ENCODE measurements at regions not wholly inside any gene's neighbourhood (a gene's known extent, or its start where the extent isn't known, plus 50 kb on each side); places are given as distances from the start of the nearest gene placed in this dataset.

- DNase-seq (ENCODE audit: low read depth) = no peak
Observed at GRCh38 chr17:70230850-70231640, 61.7 kb downstream of the KCNJ2 start.

DNA sequence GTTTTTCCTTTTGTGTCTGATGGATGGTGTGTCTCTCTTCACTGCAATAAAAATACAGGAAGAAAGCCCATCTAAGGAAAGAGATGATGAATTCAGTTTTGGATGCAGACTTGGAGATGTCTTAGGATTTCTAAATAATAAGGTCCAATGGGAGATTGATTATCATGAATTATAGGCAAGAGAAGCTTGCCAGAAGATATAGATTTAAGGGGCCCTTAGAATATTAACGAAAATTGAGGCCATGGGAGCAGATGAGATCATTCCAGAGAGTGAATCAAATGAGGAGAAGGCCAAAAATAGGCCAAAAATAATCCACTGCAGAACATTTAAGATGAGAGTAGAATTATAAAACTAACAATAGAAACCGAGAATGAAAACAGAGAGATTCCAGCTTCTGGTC is 63.1 kb downstream of the KCNJ2 start:
- no peak for DNase-seq (ENCODE audit: low read depth)

DNA sequence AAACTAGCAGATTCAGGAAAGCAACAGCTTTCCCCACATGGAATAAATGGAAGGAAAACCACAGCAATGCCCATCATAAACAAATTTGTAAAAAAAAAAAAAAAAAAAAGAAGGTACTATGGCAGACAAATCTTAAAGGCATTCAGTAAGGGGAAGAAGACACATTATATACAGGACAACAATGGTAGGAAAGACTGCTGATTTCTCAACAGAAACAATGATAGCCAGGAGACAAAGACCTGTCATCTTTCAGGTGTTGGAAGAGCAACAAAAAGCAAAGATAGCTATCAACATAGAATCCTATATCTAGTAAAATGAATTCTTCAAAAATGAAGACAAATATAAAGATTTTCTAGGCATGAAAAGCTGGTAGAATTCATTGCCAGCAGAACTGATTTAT is 65.9 kb downstream of the KCNJ2 start:
- no peak for DNase-seq (ENCODE audit: low read depth)

DNA sequence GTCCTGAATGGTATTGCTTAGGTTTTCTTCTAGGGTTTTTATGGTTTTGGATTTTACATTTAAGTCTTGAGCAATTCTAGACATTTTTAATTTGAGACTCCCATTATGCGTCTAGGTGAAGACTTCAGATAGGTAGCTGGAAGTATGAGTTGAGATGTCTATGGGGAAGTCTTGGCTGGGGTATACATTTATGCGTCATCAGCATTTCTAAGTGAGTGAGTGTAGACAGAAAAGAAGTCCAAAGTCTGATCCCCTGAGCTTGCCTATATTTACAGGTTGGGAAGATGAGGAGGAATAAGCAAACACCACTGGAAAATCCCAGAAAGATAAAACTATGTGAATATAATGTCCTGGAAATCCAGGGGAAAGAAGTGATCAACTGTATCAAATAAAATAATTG is 68.9 kb downstream of the KCNJ2 start:
- no peak for DNase-seq (ENCODE audit: low read depth)

DNA sequence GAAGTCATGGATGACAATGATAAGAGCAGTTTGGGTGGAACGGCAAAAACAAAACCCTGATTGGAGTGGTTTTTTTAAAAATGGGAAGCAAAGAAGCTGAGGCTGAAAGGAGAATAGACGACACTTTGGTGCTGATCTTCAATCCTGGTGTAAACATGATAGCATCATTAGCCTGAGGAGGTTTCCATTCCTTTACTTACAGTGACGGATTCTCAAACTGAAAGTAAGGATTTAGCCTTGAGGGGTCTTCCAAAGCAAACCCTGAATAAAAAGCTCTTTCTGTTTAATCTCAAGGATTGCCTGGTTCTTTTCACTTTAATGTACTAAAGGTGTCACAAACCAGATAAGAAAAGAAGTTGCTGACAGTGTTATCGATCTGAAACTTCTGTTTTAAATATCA is 69.3 kb downstream of the KCNJ2 start:
- DNase-seq (ENCODE audit: low read depth) = no peak

DNA sequence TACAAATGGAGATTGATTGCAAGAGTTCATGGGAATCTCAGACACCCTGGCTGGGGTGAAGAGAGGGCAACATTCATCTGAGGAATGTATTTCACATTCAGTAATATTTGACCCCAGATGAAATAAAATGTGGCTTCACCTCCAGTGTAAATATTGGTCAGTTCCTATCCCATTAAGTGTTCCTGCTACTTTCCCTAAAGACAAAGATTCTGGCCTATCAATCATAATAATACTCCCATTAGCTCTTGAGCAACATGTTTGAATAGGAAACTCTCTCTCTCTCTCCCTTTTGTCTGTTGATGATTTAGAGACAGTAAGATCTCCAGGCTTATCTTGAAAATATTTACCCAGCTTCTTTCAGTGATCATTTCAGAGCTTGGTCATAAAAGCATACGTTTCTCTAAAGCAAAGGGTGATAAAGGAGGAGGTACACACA is 70.1 kb downstream of the KCNJ2 start:
- no peak for DNase-seq (ENCODE audit: low read depth)

DNA sequence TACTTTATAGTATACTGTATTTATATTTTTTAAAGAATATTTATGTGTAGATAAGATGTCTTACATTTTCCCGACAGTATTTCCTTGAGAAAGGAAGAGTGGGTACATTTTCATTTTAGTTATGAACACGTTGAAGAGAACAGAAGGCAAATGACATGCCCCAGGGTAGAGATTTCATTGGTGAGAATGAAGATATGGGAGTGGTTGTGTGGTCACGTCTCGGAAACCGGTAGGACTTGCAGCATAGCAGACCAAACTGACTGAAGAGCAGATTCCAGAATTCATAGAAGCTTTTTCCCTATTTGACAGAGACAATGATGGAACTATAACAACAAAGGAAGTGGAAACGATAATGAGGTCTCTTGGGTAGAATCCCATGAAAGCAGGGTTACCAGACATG is 71.7 kb downstream of the KCNJ2 start:
- DNase-seq (ENCODE audit: low read depth) = no peak

DNA sequence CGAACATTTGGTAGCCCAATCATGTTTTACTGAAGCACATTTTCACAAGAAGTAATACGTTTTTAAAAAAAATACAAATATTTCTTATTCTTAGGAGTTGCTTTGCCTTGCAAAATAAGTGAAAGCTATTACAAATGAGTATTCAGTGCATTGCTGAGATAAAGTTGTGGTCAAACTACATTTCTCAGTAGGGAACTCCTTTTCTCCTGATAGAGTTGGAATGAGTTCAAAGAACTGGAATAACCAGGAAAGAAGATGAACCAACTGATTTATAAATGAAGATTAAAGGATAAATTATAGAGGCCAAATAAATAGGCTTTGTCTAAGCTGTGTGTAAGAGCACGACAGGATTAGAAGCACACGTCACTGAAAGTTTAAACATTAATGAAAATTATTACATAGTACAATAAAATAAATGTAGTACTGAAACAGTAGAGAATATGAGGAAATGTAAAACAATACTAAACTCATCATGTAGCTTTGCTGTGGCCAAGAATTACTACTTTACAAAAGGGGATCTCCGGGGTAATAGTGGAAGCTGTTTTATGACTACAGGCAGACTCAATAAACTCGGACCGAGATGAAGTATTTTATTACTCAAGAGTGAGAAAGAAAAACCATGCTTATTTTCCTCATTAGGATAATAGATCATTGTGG is 73.6 kb downstream of the KCNJ2 start:
- no peak for DNase-seq (ENCODE audit: low read depth)

- DNase-seq (ENCODE audit: low read depth) = no peak
Observed at GRCh38 chr17:70251706-70252105, 82.4 kb downstream of the KCNJ2 start.

- no peak for DNase-seq (ENCODE audit: low read depth)
Observed at GRCh38 chr17:70254735-70255460, 85.6 kb downstream of the KCNJ2 start.

GRCh38 chr17:70256751-70257150 is 87.4 kb downstream of the KCNJ2 start:
- DNase-seq (ENCODE audit: low read depth) = no peak

DNA sequence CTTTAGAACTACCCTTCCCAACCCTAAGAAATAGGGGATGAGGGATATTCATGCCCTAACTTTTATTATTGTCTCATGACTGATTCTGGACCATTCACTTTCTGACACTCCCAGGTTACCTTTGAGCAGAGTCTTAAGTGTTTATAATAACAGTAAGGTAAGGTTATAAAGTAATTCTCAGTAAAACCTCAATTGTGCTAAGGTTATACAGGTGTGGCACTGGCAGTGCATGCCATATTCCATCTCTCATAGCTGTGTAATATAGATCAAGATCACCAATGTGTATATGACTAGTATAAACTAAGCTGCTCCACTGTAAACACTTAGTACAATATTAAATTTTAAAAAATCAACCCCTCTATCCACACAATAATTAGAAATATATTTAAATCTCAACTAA is 89.1 kb downstream of the KCNJ2 start:
- DNase-seq (ENCODE audit: low read depth) = no peak

DNA sequence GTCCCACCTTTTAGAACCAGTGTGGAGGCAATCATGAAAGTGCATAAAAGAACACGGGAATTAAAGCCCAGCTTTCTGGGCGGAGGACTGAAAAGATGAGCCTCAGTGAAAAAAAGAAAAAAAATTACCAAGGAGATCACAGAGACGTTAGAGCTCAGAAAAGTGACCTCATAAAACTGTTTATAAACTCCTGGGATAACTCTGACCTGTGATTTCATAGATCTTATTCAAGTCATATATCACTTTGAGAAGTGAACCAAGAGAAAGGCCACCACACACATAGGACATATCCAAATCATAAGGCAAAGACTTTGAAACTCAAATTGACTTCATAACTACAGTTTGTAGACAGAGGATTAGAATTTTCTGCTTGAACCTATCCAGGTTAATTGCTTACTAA is 90.1 kb downstream of the KCNJ2 start:
- DNase-seq (ENCODE audit: low read depth) = no peak

GRCh38 chr17:70261170-70261569 is 91.8 kb downstream of the KCNJ2 start:
- DNase-seq (ENCODE audit: low read depth) = no peak

GRCh38 chr17:70265471-70265870 is 96.1 kb downstream of the KCNJ2 start:
- no peak for DNase-seq (ENCODE audit: low read depth)

GRCh38 chr17:70266394-70266793 is 97.1 kb downstream of the KCNJ2 start:
- DNase-seq (ENCODE audit: low read depth) = no peak

GRCh38 chr17:70268383-70268782 is 99.1 kb downstream of the KCNJ2 start:
- DNase-seq (ENCODE audit: low read depth) = no peak

DNA sequence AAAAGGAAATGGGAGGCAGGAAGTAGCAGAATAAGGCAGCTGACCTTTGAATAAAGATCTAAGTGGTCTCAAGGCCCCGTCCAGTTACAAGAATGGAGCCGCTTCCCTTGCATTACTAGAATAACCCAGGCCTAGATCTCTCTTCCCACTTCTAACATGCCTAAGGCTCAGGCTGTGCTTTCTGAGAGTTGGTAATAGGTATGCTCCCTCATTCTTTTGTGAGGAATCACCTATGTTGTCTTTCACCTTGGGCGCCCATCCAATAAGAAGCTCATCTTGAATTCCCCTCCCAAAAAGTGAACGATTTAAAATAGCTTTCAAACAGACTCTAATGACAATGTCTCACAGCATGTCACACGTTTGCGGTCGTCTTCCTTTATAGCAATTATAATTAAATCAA is 101.2 kb downstream of the KCNJ2 start:
- DNase-seq (ENCODE audit: low read depth) = no peak

GRCh38 chr17:70271200-70271599 is 101.9 kb downstream of the KCNJ2 start:
- DNase-seq (ENCODE audit: low read depth) = no peak

DNA sequence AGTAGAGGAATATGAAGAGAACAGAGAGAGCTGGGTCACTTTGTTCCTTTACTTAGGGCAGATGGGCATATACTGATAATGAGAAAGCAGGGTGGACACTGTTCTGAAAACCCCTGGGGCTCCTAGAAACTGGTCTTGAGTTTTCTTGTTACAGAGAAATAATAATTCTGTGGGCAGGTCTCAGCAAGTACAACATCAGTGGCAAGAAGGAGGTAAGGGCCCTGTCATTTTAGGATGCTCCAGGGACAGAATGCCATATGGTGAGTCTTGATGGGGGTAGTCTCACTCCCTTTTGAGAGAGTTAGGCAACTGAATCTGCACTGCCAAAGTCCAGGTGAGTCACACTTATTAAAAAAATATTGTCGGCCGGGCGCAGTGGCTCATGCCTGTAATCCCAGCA is 102.3 kb downstream of the KCNJ2 start:
- DNase-seq (ENCODE audit: low read depth) = no peak

DNA sequence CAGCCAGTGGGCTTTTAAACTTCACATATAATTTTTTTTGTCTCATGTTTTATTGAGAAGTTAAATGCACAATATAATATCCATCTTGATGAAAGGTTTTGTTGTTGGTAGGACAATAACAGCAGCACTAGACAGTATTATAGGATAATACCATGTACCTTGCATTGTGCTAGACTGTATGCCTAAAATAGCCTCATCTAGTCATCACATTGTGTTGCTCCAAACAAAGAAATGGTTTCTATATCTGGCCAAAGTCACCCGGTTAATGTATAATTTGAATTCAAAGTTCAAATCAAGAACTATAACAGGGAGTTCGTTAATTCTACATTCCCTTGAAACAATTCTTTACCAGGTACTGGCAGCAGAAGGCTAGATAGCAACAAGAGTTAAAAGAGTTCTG is 104.9 kb downstream of the KCNJ2 start:
- DNase-seq (ENCODE audit: low read depth) = no peak

DNA sequence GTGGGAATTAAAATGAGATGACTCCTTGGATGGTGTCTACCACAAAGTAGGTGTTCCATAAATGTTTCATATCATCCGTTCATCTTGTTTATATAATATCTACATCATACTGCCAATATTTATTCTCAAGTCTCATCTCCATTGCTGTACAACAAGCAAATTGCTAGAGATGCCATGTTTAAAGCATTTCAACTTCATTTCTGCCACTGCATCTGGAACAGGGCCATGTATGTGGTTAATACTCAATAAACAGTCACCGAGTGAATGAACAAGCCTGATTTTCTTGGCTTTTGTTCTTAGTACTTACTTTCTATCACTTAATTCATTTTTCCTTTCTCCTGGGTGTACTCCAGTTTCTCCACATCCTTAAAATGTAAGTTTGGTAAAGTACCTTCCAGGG is 107.6 kb downstream of the KCNJ2 start:
- DNase-seq (ENCODE audit: low read depth) = no peak

DNA sequence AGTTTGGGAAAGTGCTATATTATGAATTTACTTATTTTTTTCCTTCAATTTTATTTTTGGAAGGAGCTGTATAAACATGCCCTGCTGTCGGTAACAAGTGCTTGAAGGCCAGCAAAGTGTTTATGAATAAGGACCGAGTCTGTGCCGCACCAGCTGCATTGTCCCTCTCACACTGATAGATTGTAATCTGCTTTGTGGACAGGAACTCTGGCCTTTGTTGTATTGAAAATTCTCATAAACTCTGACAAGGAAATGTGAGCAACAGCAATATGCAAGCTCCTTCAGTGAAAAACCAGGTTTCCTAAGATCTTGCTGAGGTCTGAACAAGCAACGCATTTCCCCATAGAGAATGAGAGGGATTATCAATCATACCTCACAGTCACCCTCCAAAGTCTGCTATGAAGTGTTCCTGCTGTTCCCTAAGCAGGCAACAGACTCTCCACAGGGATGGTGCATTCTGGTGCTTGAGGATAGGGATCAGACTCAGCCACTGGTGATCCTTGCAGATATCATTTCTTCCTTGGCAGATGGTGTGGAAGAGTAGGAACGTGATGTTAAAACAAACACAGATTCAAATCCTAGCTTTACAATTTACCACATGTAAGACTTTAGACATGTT is 109.6 kb downstream of the KCNJ2 start:
- no peak for DNase-seq (ENCODE audit: low read depth)
